GM21825 (cell line): ENCODE measurements at regions not wholly inside any gene's neighbourhood (a gene's known extent, or its start where the extent isn't known, plus 50 kb on each side); places are given as distances from the start of the nearest gene placed in this dataset.
"Not testable (repeated sequence)": the region's sequence is repeated elsewhere in the genome, so short reads cannot be mapped to it uniquely, and the experiment has no call there.

Source experiments
- ATAC-seq: cut with Tn5 transposase; IDR thresholded peaks from one replicate; pipeline ENCODE4 v1.9.1; 2021; ENCODE audit warnings: mild to moderate bottlenecking, moderate library complexity; ENCODE audit not compliant: unreplicated experiment

- not testable (repeated sequence) for ATAC-seq
These were observed 357.3 kb upstream of the WSB1 start for GRCh38 chr17:26936645-26937044.

GRCh38 chr17:26937750-26938322 is 356.1 kb upstream of the WSB1 start:
- ATAC-seq: peak; percentile 56

GRCh38 chr17:26939755-26940154 is 354.2 kb upstream of the WSB1 start:
- ATAC-seq: not testable (repeated sequence)

GRCh38 chr17:26940587-26940986 is 353.3 kb upstream of the WSB1 start:
- not testable (repeated sequence) for ATAC-seq

- ATAC-seq: no peak
These were observed 331.4 kb upstream of the WSB1 start for GRCh38 chr17:26962255-26963162.

- ATAC-seq: no peak
These were observed 330.8 kb upstream of the WSB1 start for GRCh38 chr17:26963163-26963503.

GRCh38 chr17:26965898-26966624 is 327.9 kb upstream of the WSB1 start:
- not testable (repeated sequence) for ATAC-seq

GRCh38 chr17:26966625-26967179 is 327.2 kb upstream of the WSB1 start:
- not testable (repeated sequence) for ATAC-seq

- not testable (repeated sequence) for ATAC-seq
These were observed 312.0 kb upstream of the WSB1 start for GRCh38 chr17:26981845-26982425.

GRCh38 chr17:26982563-26982962 is 311.4 kb upstream of the WSB1 start:
- not testable (repeated sequence) for ATAC-seq

- not testable (repeated sequence) for ATAC-seq
These were observed 306.1 kb upstream of the WSB1 start for GRCh38 chr17:26987851-26988250.

GRCh38 chr17:26994648-26995047 is 299.3 kb upstream of the WSB1 start:
- ATAC-seq: not testable (repeated sequence)

- ATAC-seq: not testable (repeated sequence)
These were observed 297.6 kb upstream of the WSB1 start for GRCh38 chr17:26996146-26996916.

- not testable (repeated sequence) for ATAC-seq
These were observed 286.0 kb upstream of the WSB1 start for GRCh38 chr17:27007734-27008531.

- ATAC-seq: no peak
These were observed 284.8 kb upstream of the WSB1 start for GRCh38 chr17:27009087-27009486.

- ATAC-seq: not testable (repeated sequence)
These were observed 283.8 kb upstream of the WSB1 start for GRCh38 chr17:27010138-27010537.

- not testable (repeated sequence) for ATAC-seq
These were observed 263.4 kb upstream of the WSB1 start for GRCh38 chr17:27030552-27030951.

GRCh38 chr17:27038676-27039075 is 255.2 kb upstream of the WSB1 start:
- ATAC-seq: no peak

GRCh38 chr17:27045039-27045438 is 248.9 kb upstream of the WSB1 start:
- ATAC-seq: not testable (repeated sequence)
